COR-L47 (cell line): ENCODE measurements at regions not wholly inside any gene's neighbourhood (a gene's known extent, or its start where the extent isn't known, plus 50 kb on each side); places are given as distances from the start of the nearest gene placed in this dataset.

Experiments
- DNase-seq: peaks from one replicate; lab custom pipeline; 2025; lab: John Stamatoyannopoulos, UW

DNA sequence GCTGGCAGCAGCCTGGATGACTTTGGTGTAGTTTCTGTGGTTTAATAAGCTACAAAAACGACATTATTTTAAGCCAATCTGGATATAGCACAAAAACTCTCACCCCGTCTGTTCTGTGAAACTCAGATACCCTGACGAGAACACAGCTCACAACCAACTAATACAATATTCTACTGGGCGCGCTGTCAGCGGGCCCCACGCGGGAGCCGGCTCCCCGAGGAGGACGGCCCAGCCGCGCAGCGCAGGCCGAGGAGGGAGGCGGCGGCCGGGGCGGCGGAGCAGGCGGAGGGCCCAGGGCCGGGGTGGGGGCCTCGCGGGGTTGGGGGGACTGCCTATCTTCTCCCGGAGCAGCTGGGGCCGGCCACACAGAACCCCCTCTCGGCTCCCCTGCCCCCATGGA, 87.2 kb upstream of the POU3F1 start:
- DNase-seq = no peak

GRCh38 chr1:38133304-38133703, 86.7 kb upstream of the POU3F1 start:
- no peak for DNase-seq

DNA sequence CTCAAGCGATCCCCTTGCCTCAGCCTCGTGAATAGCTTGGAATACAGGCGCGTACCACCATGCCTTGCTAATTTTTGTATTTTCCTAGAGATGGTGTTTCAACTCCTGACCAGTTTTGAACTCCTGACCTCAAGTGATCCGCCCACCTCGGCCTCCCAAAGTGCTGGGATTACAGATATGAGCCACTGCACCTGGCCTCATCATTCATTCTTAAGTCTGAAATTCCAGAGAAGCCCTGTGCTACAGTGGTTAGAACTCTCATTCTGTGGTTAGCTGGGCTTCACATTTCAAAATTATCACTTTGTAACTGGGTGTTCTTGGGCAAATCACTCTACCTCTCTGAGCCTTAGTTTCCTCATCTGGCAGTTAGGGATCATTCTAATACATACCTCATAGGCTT, 86.1 kb upstream of the POU3F1 start:
- DNase-seq = no peak

DNA sequence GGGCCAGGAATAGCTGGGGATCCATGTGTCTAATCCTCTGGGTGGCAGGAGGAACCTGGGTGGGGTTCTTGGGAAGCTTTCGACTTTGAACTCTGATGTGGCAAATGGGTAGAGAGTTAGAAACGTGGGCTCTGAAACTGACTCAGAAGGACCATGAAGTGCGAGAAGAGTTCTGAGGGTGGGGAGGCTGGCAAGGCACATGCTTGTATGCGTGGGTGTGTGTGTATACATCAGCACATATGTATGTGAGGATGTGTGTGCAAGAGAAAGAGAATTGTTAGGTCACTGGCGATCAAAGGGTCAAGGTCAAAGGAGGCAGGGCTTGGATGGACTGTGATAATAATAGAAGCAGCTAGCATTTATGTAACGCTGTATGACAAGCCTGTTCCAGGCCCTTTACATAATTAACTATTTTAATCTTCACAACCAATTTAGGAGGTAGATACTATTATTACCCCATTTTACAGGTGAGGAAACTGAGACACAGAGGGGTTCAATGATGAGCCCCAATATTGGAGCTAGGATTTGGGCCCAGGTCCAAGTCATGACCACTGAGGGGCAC, 84.5 kb upstream of the POU3F1 start:
- no peak for DNase-seq

DNA sequence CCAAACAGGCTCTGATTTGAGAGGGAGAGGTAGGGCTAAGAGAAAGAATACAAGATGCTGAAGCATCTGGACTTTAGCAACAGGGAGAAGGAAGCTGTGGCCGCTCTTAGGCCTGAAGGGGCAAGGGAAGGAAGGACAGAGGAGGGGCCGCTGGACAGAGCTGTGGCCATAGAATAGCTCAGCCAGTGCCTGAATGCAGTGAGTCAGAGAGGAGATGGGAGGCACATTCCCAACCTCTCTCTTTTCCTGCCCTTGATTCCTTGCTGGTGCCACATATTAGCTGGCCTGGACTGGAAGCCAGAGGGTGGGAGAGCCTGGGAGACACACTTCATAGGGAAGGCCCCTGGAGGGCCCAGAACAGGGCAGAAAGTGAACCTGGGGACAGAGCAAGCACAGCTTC, 83.4 kb upstream of the POU3F1 start:
- DNase-seq = no peak

GRCh38 chr1:38129473-38129872, 82.9 kb upstream of the POU3F1 start:
- no peak for DNase-seq

DNA sequence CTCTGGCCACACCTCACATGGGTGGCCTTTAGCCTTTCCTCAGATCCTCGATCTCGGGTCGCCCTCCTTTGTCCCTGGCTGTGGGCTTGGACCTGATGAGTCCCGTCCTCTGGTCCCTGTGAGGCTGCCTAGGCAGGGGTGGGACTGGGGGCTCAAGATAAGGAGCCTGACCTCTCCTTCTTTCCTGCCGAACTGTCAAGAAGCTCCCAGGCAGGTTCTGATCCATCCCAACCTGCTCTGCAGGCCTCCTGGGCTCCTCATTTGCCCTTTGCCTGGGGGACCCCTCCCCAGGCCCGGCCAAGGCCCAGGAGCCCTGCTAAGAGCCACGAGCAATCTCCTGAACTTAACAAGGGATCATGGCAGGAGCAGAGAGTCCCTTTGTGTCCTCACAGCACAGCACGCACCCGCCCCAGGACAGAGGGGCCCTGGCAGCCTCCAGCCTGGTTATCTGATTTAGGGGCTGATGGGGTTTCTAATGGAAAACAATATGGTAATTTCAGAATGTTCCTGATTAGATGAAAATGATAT, 82.4 kb upstream of the POU3F1 start:
- DNase-seq = no peak

GRCh38 chr1:38128511-38128910, 81.9 kb upstream of the POU3F1 start:
- no peak for DNase-seq

GRCh38 chr1:38127428-38127827, 80.8 kb upstream of the POU3F1 start:
- DNase-seq = no peak

- no peak for DNase-seq
Observed at GRCh38 chr1:38126970-38127369, 80.4 kb upstream of the POU3F1 start.

- DNase-seq = no peak
Observed at GRCh38 chr1:38125837-38126520, 79.4 kb upstream of the POU3F1 start.

GRCh38 chr1:38125016-38125415, 78.4 kb upstream of the POU3F1 start:
- no peak for DNase-seq

GRCh38 chr1:38123356-38124135, 77.0 kb upstream of the POU3F1 start:
- no peak for DNase-seq

GRCh38 chr1:38121231-38121680, 74.7 kb upstream of the POU3F1 start:
- DNase-seq = no peak

GRCh38 chr1:38120552-38121230, 74.1 kb upstream of the POU3F1 start:
- no peak for DNase-seq

DNA sequence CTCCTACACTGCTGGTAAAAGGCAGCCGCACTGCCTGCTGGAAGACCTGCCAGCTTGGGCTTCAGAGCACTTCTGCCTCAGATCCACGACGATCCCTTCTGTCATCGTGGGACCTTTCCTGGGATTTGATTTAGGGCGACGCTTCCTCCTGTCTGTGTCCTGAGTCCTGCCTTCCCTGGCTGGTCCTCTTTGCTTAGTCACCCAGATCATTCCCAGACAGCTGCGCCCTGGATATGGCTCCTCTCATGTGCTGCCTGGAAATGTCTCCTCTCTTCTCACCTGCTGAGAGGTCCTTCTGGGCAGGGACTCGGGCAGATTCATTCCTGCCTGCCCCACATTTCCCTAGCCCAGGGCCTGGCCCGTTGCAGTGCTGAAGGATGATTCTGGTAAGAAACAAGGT, 72.4 kb upstream of the POU3F1 start:
- no peak for DNase-seq

DNA sequence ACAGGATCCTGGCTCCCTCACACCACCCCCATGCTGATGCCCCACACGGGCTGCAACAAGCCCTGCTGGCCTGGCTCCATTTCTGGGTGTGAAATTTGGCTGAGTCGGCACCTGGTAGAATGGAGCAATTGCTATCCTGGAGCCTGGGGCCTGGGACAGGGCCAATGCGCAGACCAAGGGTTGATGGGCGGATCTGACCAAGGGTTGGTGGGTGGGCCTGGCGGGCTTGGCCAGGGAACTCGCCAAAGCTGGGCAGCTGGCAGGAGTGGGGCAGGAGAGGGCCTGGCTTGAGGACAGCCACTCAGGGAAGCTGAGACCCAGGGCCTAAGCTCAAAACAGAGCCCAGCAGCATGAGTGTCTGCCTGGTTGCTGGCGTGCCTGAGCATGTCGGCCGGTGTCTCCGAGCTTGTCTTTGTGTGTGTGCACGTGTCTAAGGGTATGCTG, 70.9 kb upstream of the POU3F1 start:
- DNase-seq = no peak

DNA sequence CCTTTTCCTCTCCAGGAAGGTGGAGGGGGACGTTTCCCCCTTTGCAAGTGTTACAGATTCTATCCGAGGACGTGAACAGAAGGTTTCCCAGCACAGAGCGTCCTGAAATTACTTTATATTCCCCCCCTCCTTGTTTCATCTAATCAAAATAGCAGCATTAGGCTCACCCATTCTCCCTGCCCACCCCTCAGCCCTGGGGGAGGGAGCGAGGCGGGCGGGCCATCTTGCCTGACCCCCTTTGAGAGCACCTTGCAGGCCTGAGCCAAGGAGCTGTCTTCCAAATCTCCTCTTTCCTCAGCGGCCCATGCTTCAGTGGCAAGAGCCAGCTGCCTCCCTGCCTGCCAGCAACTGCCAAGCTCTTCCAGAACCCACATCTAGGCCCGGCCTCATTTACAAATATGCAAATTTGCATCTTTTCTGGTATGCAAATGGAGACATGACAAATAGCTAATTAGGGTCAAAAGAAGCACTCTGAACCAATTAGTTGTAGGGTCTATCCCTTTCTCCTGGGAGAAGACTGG, 69.1 kb upstream of the POU3F1 start:
- no peak for DNase-seq

GRCh38 chr1:38115226-38115625, 68.6 kb upstream of the POU3F1 start:
- no peak for DNase-seq

DNA sequence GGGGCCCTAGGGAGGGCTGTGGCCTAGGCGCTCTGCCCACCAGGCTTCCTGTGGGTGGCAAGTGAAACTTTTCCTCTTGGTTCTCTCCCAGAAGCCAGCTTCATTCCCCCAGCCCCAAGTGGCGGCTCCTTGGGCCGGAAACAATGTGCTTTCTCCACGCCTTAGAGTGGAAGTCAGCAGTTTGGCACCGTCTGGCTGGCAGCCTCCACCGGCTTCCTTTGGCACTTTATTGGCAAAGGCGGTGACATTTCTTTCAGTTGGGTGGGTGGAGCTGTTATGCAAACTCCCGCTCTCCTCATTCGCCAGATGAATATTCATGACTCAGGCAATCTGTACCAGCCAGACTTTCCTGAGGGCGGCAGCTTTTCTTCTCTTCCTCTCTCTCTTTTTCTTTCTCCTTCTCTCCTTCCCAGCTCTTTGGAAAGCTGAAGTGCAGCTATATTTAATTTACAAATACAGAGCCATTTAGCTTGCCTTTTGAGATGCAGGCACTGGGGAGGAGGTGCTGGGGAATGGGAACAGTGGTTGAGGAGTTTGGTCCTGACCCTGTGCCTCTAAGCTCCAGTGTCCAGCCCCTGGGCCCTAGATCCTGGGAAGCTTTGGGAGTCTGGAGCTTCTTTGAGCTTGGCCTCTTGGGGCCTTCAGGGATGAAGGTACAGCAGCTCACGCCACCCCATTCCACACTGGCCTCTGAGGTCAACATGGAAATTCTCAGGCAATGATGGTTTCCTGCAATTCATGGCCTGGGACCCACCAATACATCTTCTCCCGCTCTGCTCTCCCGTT, 67.8 kb upstream of the POU3F1 start:
- no peak for DNase-seq

DNA sequence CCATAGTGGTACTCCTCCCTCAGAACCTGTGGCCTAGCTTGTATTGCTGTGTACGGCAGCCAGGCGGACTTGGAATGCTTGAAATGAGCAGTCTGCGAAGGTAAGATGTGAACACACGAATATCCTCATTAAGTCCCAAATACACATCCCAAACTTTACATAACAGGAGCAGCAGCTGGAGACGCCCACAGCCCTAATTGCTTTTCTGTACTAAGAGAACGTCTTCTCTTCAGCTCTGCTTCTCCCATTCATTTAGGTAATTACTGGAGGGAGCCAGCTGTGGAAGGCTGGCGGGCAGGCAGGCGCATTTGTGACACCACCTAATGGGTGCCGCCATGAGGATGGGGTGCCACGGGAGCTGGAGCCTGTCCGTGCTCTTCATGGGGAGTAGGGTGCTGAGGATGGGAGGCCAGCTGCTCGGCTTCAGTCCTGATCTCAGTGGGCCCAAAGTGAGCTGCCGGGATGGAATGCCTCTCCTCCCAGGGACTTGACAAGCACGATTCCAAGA, 66.6 kb upstream of the POU3F1 start:
- no peak for DNase-seq
